B cell (primary cell): ENCODE measurements at regions not wholly inside any gene's neighbourhood (a gene's known extent, or its start where the extent isn't known, plus 50 kb on each side); places are given as distances from the start of the nearest gene placed in this dataset.

Experiments used
- ATAC-seq: fragments of 200-7000 bp; cut with Tn5 transposase; one replicate; pipeline ENCODE4 v1.10.0; 2021; ENCODE audit warnings: low read depth, mild to moderate bottlenecking, moderate number of reproducible peaks, moderate library complexity
- CTCF ChIA-PET: fragments of 350-600 bp; sonication (Branson Sonifier 250); formaldehyde crosslinking; loops from one replicate; lab custom pipeline; 2021; ENCODE audit warnings: antibody characterized with exemption, inconsistent platforms; lab: Charles Lee
- POLR2A ChIA-PET: fragments of 350-600 bp; sonication (Branson Sonifier 250); formaldehyde crosslinking; loops from one replicate; lab custom pipeline; 2021; ENCODE audit warnings: antibody characterized with exemption; lab: Charles Lee
- DNase-seq: peaks from one replicate; pipeline ENCODE4 v3.0.0; 2013
- H2AFZ ChIP-seq: 2 replicates; pipeline ENCODE4 v1.6.1; 2012; ENCODE audit warnings: mild to moderate bottlenecking, low read depth, low read length; ENCODE audit not compliant: insufficient read depth, poor library complexity, severe bottlenecking
- H3K27ac ChIP-seq, 2 donors: 1 replicate in 1 of 2; 2 replicates in 1 of 2; pipeline ENCODE4 v1.5.1; 2012 to 2013; ENCODE audit warnings: low read length in 2 of 2, mild to moderate bottlenecking in 2 of 2, moderate library complexity in 1 of 2
- H3K27me3 ChIP-seq, 4 experiments: fragments of 200-600 bp in 1 of 4; sonication (generic) in 1 of 4; replicated peaks in 1 of 4; 1 replicate in 2 of 4; 2 replicates in 2 of 4; pipeline versions ENCODE4 v1.6.1 to v1.7.0; 2013 to 2016; ENCODE audit warnings: low read length in 3 of 4, mild to moderate bottlenecking in 2 of 4, mixed read lengths in 1 of 4, moderate library complexity in 1 of 4; ENCODE audit not compliant: insufficient read depth in 4 of 4, control insufficient read depth in 3 of 4; ENCODE audit errors: control extremely low read depth in 1 of 4
- H3K36me3 ChIP-seq, 2 experiments: replicated peaks in 1 of 2; 1 replicate in 1 of 2; 2 replicates in 1 of 2; pipeline versions ENCODE4 v1.6.1 to v1.7.1; 2013; ENCODE audit warnings: low read length in 1 of 2; ENCODE audit not compliant: insufficient read depth in 2 of 2, control insufficient read depth in 1 of 2; ENCODE audit errors: control extremely low read depth in 1 of 2, extremely low read depth in 1 of 2
- H3K4me1 ChIP-seq, 2 donors: fragments of 200-600 bp in 1 of 2; sonication (generic) in 1 of 2; 1 replicate in 1 of 2; 2 replicates in 1 of 2; pipeline versions ENCODE4 v1.5.1 to v1.6.1; 2013 to 2017; ENCODE audit warnings: low read length in 2 of 2; ENCODE audit not compliant: control insufficient read depth in 2 of 2, insufficient read depth in 2 of 2
- H3K4me2 ChIP-seq: replicated peaks from 2 replicates; pipeline ENCODE3; 2012; ENCODE audit warnings: mild to moderate bottlenecking, low read depth, low read length; ENCODE audit not compliant: poor library complexity, severe bottlenecking
- H3K4me3 ChIP-seq, 5 experiments: fragments of 200-600 bp in 1 of 5; sonication (generic) in 1 of 5; 1 replicate in 3 of 5; 2 replicates in 2 of 5; pipeline versions ENCODE4 v1.5.1 to v1.7.0; 2011 to 2016; ENCODE audit warnings: low read length in 4 of 5, mild to moderate bottlenecking in 4 of 5, low read depth in 2 of 5, control low read depth in 1 of 5, moderate library complexity in 1 of 5; ENCODE audit not compliant: insufficient read depth in 1 of 5; ENCODE audit errors: control extremely low read depth in 1 of 5, extremely low read depth in 1 of 5
- H3K79me2 ChIP-seq: fragments of 200-600 bp; sonication (generic); one replicate; pipeline ENCODE4 v1.6.0; 2016; ENCODE audit warnings: low read length; ENCODE audit not compliant: control insufficient read depth, insufficient read depth
- H3K9ac ChIP-seq: fragments of 200-600 bp; sonication (generic); 2 replicates; pipeline ENCODE4 v1.6.1; 2017; ENCODE audit warnings: mild to moderate bottlenecking, low read length, moderate library complexity
- H3K9me3 ChIP-seq, 3 donors: one replicate each; pipeline versions ENCODE4 v1.6.1 to v1.7.1; 2013; ENCODE audit warnings: low read length in 2 of 3; ENCODE audit not compliant: control insufficient read depth in 2 of 3, insufficient read depth in 1 of 3; ENCODE audit errors: control extremely low read depth in 1 of 3
- H4K20me1 ChIP-seq: 2 replicates; pipeline ENCODE4 v1.6.0; 2012; ENCODE audit warnings: mild to moderate bottlenecking, low read length; ENCODE audit not compliant: insufficient read depth, control insufficient read depth, poor library complexity, severe bottlenecking
- H3K27ac Mint-ChIP-seq: one replicate; pipeline ENCODE4 v1.8.0; 2021; ENCODE audit warnings: mixed read lengths
- H3K27me3 Mint-ChIP-seq: one replicate; pipeline ENCODE4 v1.8.0; 2021; ENCODE audit warnings: mixed read lengths
- H3K4me1 Mint-ChIP-seq: one replicate; pipeline ENCODE4 v1.8.0; 2021; ENCODE audit warnings: mixed read lengths
- H3K4me3 Mint-ChIP-seq: one replicate; pipeline ENCODE4 v1.8.0; 2021; ENCODE audit warnings: mixed read lengths
- H3K9me3 Mint-ChIP-seq: one replicate; pipeline ENCODE4 v1.8.0; 2022; ENCODE audit warnings: mixed read lengths; ENCODE audit not compliant: insufficient read depth
- CTCF ChIP-seq: fragments of 200-600 bp; IDR thresholded peaks from one replicate; pipeline ENCODE4 v1.8.0; 2022; ENCODE audit warnings: antibody characterized with exemption, mild to moderate bottlenecking
- EZH2 ChIP-seq: IDR thresholded peaks from 2 replicates; pipeline ENCODE4 v1.6.1; 2012; ENCODE audit warnings: borderline replicate concordance, low read depth, mild to moderate bottlenecking, moderate library complexity, low read length; ENCODE audit not compliant: insufficient read depth, poor library complexity, severe bottlenecking
- WGBS: methylation state at CpG from one replicate; pipeline ENCODE4 v1.1.5; 2013; ENCODE audit warnings: missing lambda C conversion rate; ENCODE audit not compliant: insufficient coverage; 5-methylcytosine and 5-hydroxymethylcytosine counted together
- intact Hi-C: fragments of 100-400 bp; cut with micrococcal nuclease; formaldehyde crosslinking; loops from one replicate; pipeline ENCODE4 v1.10.0; 2022

- Mint-ChIP-seq H3K4me3 (no peak overlapping the region), H3K4me1 (peaks cover 9% of the 10 kb centered on the region), H3K9me3 (peaks cover 5% of the 10 kb centered on the region), H3K27ac (no peak overlapping the region), H3K27me3 (no peaks in the 10 kb centered on the region)
- CTCF ChIA-PET, result no interaction called here
- Histone ChIP-seq H3K4me3 (no peak overlapping the region), H3K79me2 (no peaks in the 10 kb centered on the region), H3K9me3 (peaks cover 0 to 8% (median 5%) of the 10 kb centered on the region in 3 donors), H3K36me3 (no peaks in the 10 kb centered on the region), H3K27me3 (no peaks in the 10 kb centered on the region), H3K9ac (no peak overlapping the region), H4K20me1 (no peaks in the 10 kb centered on the region), H3K27ac (no peak overlapping the region), H2AFZ (no peak overlapping the region), H3K4me1 (no peaks in the 10 kb centered on the region), H3K4me2 (no peak overlapping the region)
- no peak for DNase-seq
- ATAC-seq, result no peak
- 100% methylated on average over 1 of the region's 1 CpG for WGBS
- TF ChIP-seq CTCF (no peak), EZH2 (no peak)
- POLR2A ChIA-PET, result no interaction called here
- intact Hi-C loops, result no loop called here
Measured at GRCh38 chr9:99682378-99682777, 139.3 kb upstream of the NR4A3 start.

GRCh38 chr9:99682870-99683269 lies 138.8 kb upstream of the NR4A3 start:
- TF ChIP-seq EZH2 (no peak), CTCF (no peak)
- no peaks in the 10 kb centered on the region for H3K27me3 Mint-ChIP-seq
- Histone ChIP-seq H3K27me3 (no peaks in the 10 kb centered on the region), H3K4me1 (no peaks in the 10 kb centered on the region), H3K9ac (no peak overlapping the region), H3K27ac (no peak overlapping the region), H3K4me3 (no peak overlapping the region), H3K9me3 (peaks cover 0 to 8% (median 5%) of the 10 kb centered on the region in 3 donors), H2AFZ (no peak overlapping the region), H3K4me2 (no peak overlapping the region), H3K79me2 (no peaks in the 10 kb centered on the region), H3K36me3 (no peaks in the 10 kb centered on the region), H4K20me1 (no peaks in the 10 kb centered on the region)
- ChIA-PET POLR2A (no interaction called here), CTCF (interaction anchor here (1.0 kb wide), 1 partner anchor 417 kb away, joined by 3 read pairs; no protein-coding TSS in a partner anchor)
- H3K4me1 Mint-ChIP-seq, result peaks cover 9% of the 10 kb centered on the region
- ATAC-seq (peak; percentile 31), DNase-seq (peak; percentile 33)
- WGBS, result no CpG with 5 or more reads among the region's 2 CpGs
- H3K4me3 Mint-ChIP-seq, result no peak overlapping the region
- intact Hi-C loops, result no loop called here
- H3K9me3 Mint-ChIP-seq, result peaks cover 5% of the 10 kb centered on the region
- no peak overlapping the region for H3K27ac Mint-ChIP-seq
